IMR-90 (cell line): ENCODE measurements at regions not wholly inside any gene's neighbourhood (a gene's known extent, or its start where the extent isn't known, plus 50 kb on each side); places are given as distances from the start of the nearest gene placed in this dataset.

Experiments
- BHLHE40 ChIP-seq: fragments of 150-350 bp; IDR thresholded peaks from 2 replicates; pipeline ENCODE4 v1.6.1; 2016; ENCODE audit warnings: mild to moderate bottlenecking, low read depth, low read length
- CTCF ChIP-seq: conservative IDR thresholded peaks from 2 replicates; pipeline ENCODE4 v1.5.1; 2012; ENCODE audit warnings: mild to moderate bottlenecking, low read depth, low read length, improper control_type of control experiment
- RFX5 ChIP-seq: IDR thresholded peaks from 2 replicates; pipeline ENCODE4 v1.8.0; 2012; ENCODE audit warnings: low read depth, mild to moderate bottlenecking, low read length, moderate library complexity
- USF2 ChIP-seq: fragments of 150-350 bp; IDR thresholded peaks from 2 replicates; pipeline ENCODE4 v1.6.1; 2017; ENCODE audit warnings: mild to moderate bottlenecking, antibody characterized with exemption, low read length, low read depth

- TF ChIP-seq RFX5: no peak
- no peak for TF ChIP-seq USF2
- no peak for TF ChIP-seq BHLHE40
- TF ChIP-seq CTCF: no peak
Measured at GRCh38 chr2:242064364-242065250, 195.1 kb downstream of the RTP5 start.
